GM12872 (cell line): ENCODE measurements at regions not wholly inside any gene's neighbourhood (a gene's known extent, or its start where the extent isn't known, plus 50 kb on each side); places are given as distances from the start of the nearest gene placed in this dataset.

Experiments used
- CTCF ChIP-seq: IDR thresholded peaks from 3 replicates; pipeline ENCODE4 v1.5.1; 2011; ENCODE audit warnings: low read depth, mild to moderate bottlenecking, low read length, moderate library complexity; ENCODE audit not compliant: insufficient read depth

- TF ChIP-seq CTCF, result no peak
Observed at GRCh38 chr20:7332169-7332568, 564.7 kb downstream of the BMP2 start.

DNA sequence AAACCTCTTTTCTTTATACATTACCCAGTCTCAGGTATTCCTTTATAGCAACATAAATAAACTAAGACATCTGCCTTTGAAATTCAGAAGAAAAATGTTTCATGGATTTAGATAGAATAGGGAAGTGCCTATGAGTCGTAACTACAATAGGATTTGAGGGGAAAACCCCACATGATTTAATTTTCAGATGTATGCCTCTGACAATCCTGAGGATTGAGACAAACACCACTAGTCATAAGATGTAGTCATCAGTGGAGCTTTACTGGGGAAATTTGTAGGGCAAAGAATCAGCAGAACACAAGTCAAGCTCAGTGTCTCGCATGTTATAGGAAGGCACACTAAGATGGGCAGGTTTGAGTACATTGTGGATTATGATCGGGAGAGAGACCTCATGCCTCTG is 566.4 kb downstream of the BMP2 start:
- no peak for TF ChIP-seq CTCF

- TF ChIP-seq CTCF, result no peak
Observed at GRCh38 chr20:7346026-7346425, 578.5 kb downstream of the BMP2 start.

DNA sequence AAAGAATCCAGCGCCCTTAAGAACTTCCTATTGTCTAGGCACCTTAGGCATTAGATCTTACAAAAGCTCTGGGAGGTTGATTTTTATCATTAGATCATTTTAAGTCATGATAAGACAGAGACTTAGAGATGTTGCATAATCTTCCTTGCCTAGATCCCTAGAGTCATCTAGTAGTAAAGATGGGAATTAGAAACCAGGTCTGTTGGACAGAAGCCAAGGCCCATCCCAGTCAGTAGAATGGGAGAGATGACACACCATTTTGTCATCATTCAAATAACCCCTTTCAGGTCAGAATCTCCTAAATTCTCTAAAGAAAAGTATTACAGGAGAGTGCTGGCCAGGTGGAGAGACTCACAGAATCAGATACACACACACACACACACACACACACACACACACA is 579.1 kb downstream of the BMP2 start:
- TF ChIP-seq CTCF, result no peak

DNA sequence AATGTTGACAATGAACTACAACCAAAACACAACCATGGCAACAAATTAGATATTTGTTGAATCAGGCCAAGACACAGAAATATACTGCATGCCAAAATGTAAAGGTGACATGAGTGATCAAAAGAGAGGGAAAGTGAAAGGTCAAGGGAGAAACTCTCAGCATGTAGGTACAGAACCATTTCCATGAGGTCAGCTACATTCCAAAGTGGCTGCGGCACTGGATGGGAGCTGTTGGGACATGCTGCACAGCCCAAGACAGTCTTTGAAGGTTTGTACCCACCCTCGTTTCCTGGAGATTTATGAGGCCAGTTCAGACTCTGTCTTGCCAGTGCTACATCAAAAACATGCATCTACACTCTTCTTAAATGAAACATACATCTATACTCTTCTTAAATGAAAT is 579.9 kb downstream of the BMP2 start:
- TF ChIP-seq CTCF, result no peak

GRCh38 chr20:7348253-7348652 is 580.8 kb downstream of the BMP2 start:
- no peak for TF ChIP-seq CTCF

GRCh38 chr20:7352165-7352564 is 584.7 kb downstream of the BMP2 start:
- no peak for TF ChIP-seq CTCF

DNA sequence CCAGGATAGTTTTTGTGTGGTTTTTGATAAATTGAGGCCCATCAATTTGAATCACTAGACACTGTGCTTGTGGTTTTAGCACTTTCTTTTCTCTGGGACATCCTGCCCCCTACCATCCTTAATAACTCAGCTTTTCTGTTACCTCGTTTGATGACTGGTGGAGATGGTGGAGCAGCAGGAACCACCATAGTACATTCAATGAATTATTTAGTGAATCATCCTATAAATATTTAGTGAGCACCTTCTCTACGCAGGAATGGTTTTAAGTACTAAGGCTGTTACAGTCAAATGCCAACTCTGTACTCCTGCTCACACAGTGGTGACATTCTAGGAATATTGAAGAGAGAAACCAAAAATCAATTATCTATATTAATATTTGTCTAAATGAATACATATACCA is 585.2 kb downstream of the HAO1 start:
- no peak for TF ChIP-seq CTCF
